C4-2B (cell line): ENCODE measurements at regions not wholly inside any gene's neighbourhood (a gene's known extent, or its start where the extent isn't known, plus 50 kb on each side); places are given as distances from the start of the nearest gene placed in this dataset.

Experiments
- H3K27ac ChIP-seq: fragments of 450-650 bp; 2 replicates; pipeline ENCODE4 v1.5.1; 2017
- ZFX ChIP-seq: fragments of 450-650 bp; IDR thresholded peaks from 2 replicates; pipeline ENCODE4 v1.6.1; 2017
- TF ChIP-seq, protein P1 (sequence below): fragments of 450-650 bp; conservative IDR thresholded peaks from 2 replicates; pipeline ENCODE4 v1.5.1; 2017; ENCODE audit warnings: mild to moderate bottlenecking

GRCh38 chr3:104530934-104531333 is 835.8 kb upstream of the ALCAM start:
- H3K27ac ChIP-seq, result no peak overlapping the region
- TF ChIP-seq ZFX, result no peak
- TF ChIP-seq, protein P1, sequence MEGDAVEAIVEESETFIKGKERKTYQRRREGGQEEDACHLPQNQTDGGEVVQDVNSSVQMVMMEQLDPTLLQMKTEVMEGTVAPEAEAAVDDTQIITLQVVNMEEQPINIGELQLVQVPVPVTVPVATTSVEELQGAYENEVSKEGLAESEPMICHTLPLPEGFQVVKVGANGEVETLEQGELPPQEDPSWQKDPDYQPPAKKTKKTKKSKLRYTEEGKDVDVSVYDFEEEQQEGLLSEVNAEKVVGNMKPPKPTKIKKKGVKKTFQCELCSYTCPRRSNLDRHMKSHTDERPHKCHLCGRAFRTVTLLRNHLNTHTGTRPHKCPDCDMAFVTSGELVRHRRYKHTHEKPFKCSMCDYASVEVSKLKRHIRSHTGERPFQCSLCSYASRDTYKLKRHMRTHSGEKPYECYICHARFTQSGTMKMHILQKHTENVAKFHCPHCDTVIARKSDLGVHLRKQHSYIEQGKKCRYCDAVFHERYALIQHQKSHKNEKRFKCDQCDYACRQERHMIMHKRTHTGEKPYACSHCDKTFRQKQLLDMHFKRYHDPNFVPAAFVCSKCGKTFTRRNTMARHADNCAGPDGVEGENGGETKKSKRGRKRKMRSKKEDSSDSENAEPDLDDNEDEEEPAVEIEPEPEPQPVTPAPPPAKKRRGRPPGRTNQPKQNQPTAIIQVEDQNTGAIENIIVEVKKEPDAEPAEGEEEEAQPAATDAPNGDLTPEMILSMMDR, result no peak

- no peak overlapping the region for H3K27ac ChIP-seq
- TF ChIP-seq ZFX, result no peak
- TF ChIP-seq, protein P1, result no peak
Observed at GRCh38 chr3:104536715-104537114, 830.0 kb upstream of the ALCAM start.

GRCh38 chr3:104537323-104537722 is 829.4 kb upstream of the ALCAM start:
- no peak overlapping the region for H3K27ac ChIP-seq
- TF ChIP-seq, protein P1, result no peak
- no peak for TF ChIP-seq ZFX

- no peak overlapping the region for H3K27ac ChIP-seq
- TF ChIP-seq, protein P1, result no peak
- TF ChIP-seq ZFX, result no peak
Observed at GRCh38 chr3:104546301-104546700, 820.4 kb upstream of the ALCAM start.

GRCh38 chr3:104547031-104547430 is 819.7 kb upstream of the ALCAM start:
- no peak for TF ChIP-seq ZFX
- TF ChIP-seq, protein P1, result no peak
- H3K27ac ChIP-seq, result no peak overlapping the region

GRCh38 chr3:104548401-104548800 is 818.3 kb upstream of the ALCAM start:
- no peak for TF ChIP-seq ZFX
- TF ChIP-seq, protein P1, result no peak
- no peak overlapping the region for H3K27ac ChIP-seq

DNA sequence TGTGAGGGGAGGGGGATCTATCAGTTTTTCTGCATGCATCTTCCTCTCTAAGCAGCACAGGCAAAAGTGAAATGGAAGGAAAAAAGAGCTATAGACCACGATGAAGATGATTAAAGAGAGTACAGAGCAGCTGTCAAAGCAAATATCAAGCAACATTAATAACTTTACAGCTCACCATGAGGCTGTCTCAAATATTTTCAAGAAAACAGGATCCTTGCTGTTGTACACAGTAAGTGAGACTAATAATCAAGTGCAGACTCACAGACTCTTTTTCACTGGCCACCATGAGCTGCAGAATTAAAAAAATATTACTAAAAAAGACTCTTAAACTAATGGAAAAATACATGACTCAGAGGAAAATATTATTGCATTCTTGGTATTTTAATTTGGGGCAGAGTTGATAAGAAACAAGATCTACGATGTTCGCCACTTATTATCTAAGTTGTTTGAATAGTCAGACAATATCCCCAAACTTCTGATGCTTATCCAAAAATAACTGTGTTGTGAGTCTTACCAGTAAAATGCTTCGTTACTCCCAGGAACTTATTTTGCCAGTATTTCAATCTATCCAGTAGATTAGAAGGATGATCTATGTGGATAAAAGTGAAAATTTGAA is 817.5 kb upstream of the ALCAM start:
- no peak overlapping the region for H3K27ac ChIP-seq
- TF ChIP-seq ZFX, result no peak
- TF ChIP-seq, protein P1, result no peak
